HG03064 (cell line): ENCODE measurements at regions not wholly inside any gene's neighbourhood (a gene's known extent, or its start where the extent isn't known, plus 50 kb on each side); places are given as distances from the start of the nearest gene placed in this dataset.
A peak's percentile ranks its signal among the peaks of the same experiment; 100 is the strongest.

Experiments used
- ATAC-seq: cut with Tn5 transposase; IDR thresholded peaks from one replicate; pipeline ENCODE4 v1.9.1; 2021; ENCODE audit warnings: low read depth; ENCODE audit not compliant: unreplicated experiment

- ATAC-seq = no peak
Observed at GRCh38 chr3:34174740-34175139, 376.3 kb downstream of the PDCD6IP start.

- no peak for ATAC-seq
Observed at GRCh38 chr3:34175636-34176176, 377.3 kb downstream of the PDCD6IP start.

GRCh38 chr3:34176723-34177122 is 378.3 kb downstream of the PDCD6IP start:
- ATAC-seq = no peak

GRCh38 chr3:34178415-34178814 is 380.0 kb downstream of the PDCD6IP start:
- ATAC-seq = no peak

- no peak for ATAC-seq
Observed at GRCh38 chr3:34179716-34180115, 381.3 kb downstream of the PDCD6IP start.

- no peak for ATAC-seq
Observed at GRCh38 chr3:34180532-34180931, 382.1 kb downstream of the PDCD6IP start.

- ATAC-seq = no peak
Observed at GRCh38 chr3:34183114-34183513, 384.7 kb downstream of the PDCD6IP start.

GRCh38 chr3:34183611-34184340 is 385.3 kb downstream of the PDCD6IP start:
- ATAC-seq = no peak

- ATAC-seq = no peak
Observed at GRCh38 chr3:34185301-34185700, 386.9 kb downstream of the PDCD6IP start.

- no peak for ATAC-seq
Observed at GRCh38 chr3:34189133-34189532, 390.7 kb downstream of the PDCD6IP start.

- no peak for ATAC-seq
Observed at GRCh38 chr3:34196914-34197313, 398.5 kb downstream of the PDCD6IP start.

GRCh38 chr3:34198309-34198708 is 399.9 kb downstream of the PDCD6IP start:
- no peak for ATAC-seq

GRCh38 chr3:34200576-34200975 is 402.1 kb downstream of the PDCD6IP start:
- peak; percentile 87 for ATAC-seq

GRCh38 chr3:34202975-34203374 is 404.5 kb downstream of the PDCD6IP start:
- no peak for ATAC-seq

GRCh38 chr3:34203386-34203785 is 405.0 kb downstream of the PDCD6IP start:
- no peak for ATAC-seq

GRCh38 chr3:34207002-34207401 is 408.6 kb downstream of the PDCD6IP start:
- no peak for ATAC-seq

GRCh38 chr3:34207806-34208205 is 409.4 kb downstream of the PDCD6IP start:
- ATAC-seq = no peak

GRCh38 chr3:34212175-34212574 is 413.7 kb downstream of the PDCD6IP start:
- ATAC-seq = no peak

GRCh38 chr3:34212656-34213055 is 414.2 kb downstream of the PDCD6IP start:
- no peak for ATAC-seq

GRCh38 chr3:34213478-34213877 is 415.0 kb downstream of the PDCD6IP start:
- no peak for ATAC-seq

GRCh38 chr3:34216711-34217335 is 418.4 kb downstream of the PDCD6IP start:
- no peak for ATAC-seq
